Sigmoid colon (tissue), 4 donors: ENCODE measurements at regions not wholly inside any gene's neighbourhood (a gene's known extent, or its start where the extent isn't known, plus 50 kb on each side); places are given as distances from the start of the nearest gene placed in this dataset.

ENCODE experiments used
- CTCF ChIP-seq, 4 experiments: fragments of 450-650 bp in 3 of 4; fragments of 200-600 bp in 1 of 4; IDR thresholded peaks; one replicate each; pipeline ENCODE4 v1.5.1; 2016 to 2019; ENCODE audit warnings: antibody characterized with exemption in 4 of 4, mild to moderate bottlenecking in 3 of 4, moderate library complexity in 2 of 4
- EP300 ChIP-seq, 4 donors: sonication (generic); formaldehyde crosslinking; IDR thresholded peaks; one replicate each; pipeline ENCODE4 v1.6.1; 2017; ENCODE audit warnings: antibody characterized with exemption in 4 of 4
- POLR2A ChIP-seq, 2 donors: fragments of 450-650 bp; IDR thresholded peaks; one replicate each; pipeline ENCODE4 v1.6.1; 2016; ENCODE audit warnings: antibody characterized with exemption in 2 of 2, mild to moderate bottlenecking in 2 of 2, moderate library complexity in 2 of 2
- POLR2AphosphoS5 ChIP-seq, 4 donors: sonication (generic); formaldehyde crosslinking; IDR thresholded peaks; one replicate each; pipeline ENCODE4 v1.6.1; 2017; ENCODE audit warnings: antibody characterized with exemption in 4 of 4

DNA sequence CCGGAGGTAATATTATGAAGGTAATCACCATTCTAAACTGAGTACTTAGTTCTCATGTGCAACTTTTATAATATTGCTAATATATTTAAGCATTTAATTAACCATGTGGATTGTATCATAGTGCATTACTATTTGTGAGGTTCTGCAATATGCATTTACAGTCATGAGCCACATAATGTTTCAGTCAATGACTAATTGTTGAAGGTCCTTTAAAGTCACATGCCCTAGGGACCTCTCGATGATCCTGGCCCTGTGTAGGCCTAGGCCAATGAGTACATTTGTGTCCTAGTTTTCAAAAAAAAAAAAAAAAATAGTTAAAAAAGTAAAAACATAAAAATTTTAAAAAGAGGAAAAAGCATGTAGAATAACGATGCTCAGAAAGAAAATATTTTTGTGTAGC, 298.0 kb downstream of the DSEL start:
- TF ChIP-seq CTCF (IDR thresholded peaks at IDR 0.05) (no peak), POLR2A (IDR thresholded peaks at IDR 0.05) (no peak), POLR2AphosphoS5 (IDR thresholded peaks at IDR 0.05) (no peak), EP300 (IDR thresholded peaks at IDR 0.05) (no peak)
